ENCODE measurements at regions not wholly inside any gene's neighbourhood (a gene's known extent, or its start where the extent isn't known, plus 50 kb on each side); places are given as distances from the start of the nearest gene placed in this dataset.

- Histone ChIP-seq H3K4me3 (ENCODE audit: low read length) (no peak overlapping the region), H4K20me1 (ENCODE audit: insufficient read depth, low read length) (no peaks in the 10 kb centered on the region), H3K36me3 (replicated peaks; ENCODE audit: insufficient read depth, low read length) (no peaks in the 10 kb centered on the region), H2AFZ (ENCODE audit: low read length) (no peak overlapping the region), H3K9me2 (replicated peaks; ENCODE audit: insufficient read depth, low read length) (no peaks in the 10 kb centered on the region), H3K9ac (ENCODE audit: low read length) (no peak overlapping the region), H3K79me2 (ENCODE audit: low read length) (no peaks in the 10 kb centered on the region), H3K4me2 (ENCODE audit: low read depth, low read length) (no peak overlapping the region), H3K27me3 (replicated peaks; ENCODE audit: insufficient read depth, low read length) (no peaks in the 10 kb centered on the region), H3F3A (ENCODE audit: insufficient read depth, low read length) (no peaks in the 10 kb centered on the region), H3K4me1 (ENCODE audit: low read length) (no peaks in the 10 kb centered on the region), H3K9me3 (replicated peaks; ENCODE audit: insufficient read depth, low read length) (no peaks in the 10 kb centered on the region), H3K27ac (ENCODE audit: low read length) (no peak overlapping the region)
- TF ChIP-seq EZH2phosphoT487 (IDR thresholded peaks at IDR 0.05; ENCODE audit: low read length) = no peak
- DNase-seq = no peak
Observed at GRCh38 chr6:126195625-126196236, 144.2 kb upstream of the CENPW start.

- H3K4me1 ChIP-seq (ENCODE audit: low read length) = no peaks in the 10 kb centered on the region
- no peaks in the 10 kb centered on the region for H3K9me3 ChIP-seq (replicated peaks; ENCODE audit: insufficient read depth, low read length)
- no peak overlapping the region for H2AFZ ChIP-seq (ENCODE audit: low read length)
- H3K4me3 ChIP-seq (ENCODE audit: low read length) = no peak overlapping the region
- no peaks in the 10 kb centered on the region for H3K27me3 ChIP-seq (replicated peaks; ENCODE audit: insufficient read depth, low read length)
- no peak for DNase-seq
- no peaks in the 10 kb centered on the region for H3K36me3 ChIP-seq (replicated peaks; ENCODE audit: insufficient read depth, low read length)
- H3K9ac ChIP-seq (ENCODE audit: low read length) = no peak overlapping the region
- H4K20me1 ChIP-seq (ENCODE audit: insufficient read depth, low read length) = no peaks in the 10 kb centered on the region
- TF ChIP-seq CTCF (IDR thresholded peaks at IDR 0.05; ENCODE audit: low read length) (no peak), EZH2 (optimal IDR thresholded peaks at IDR 0.05; ENCODE audit: low read depth, low read length) (no peak), EZH2phosphoT487 (IDR thresholded peaks at IDR 0.05; ENCODE audit: low read length) (no peak)
- no peaks in the 10 kb centered on the region for H3K79me2 ChIP-seq (ENCODE audit: low read length)
- H3K9me2 ChIP-seq (replicated peaks; ENCODE audit: insufficient read depth, low read length) = no peaks in the 10 kb centered on the region
- H3K4me2 ChIP-seq (ENCODE audit: low read depth, low read length) = no peak overlapping the region
- no peaks in the 10 kb centered on the region for H3F3A ChIP-seq (ENCODE audit: insufficient read depth, low read length)
- H3K27ac ChIP-seq (ENCODE audit: low read length) = no peak overlapping the region
Observed at GRCh38 chr6:126198631-126199030, 141.3 kb upstream of the CENPW start.

GRCh38 chr6:126199466-126199865, 140.4 kb upstream of the CENPW start:
- H3K4me1 ChIP-seq (ENCODE audit: low read length) = no peaks in the 10 kb centered on the region
- H3K27ac ChIP-seq (ENCODE audit: low read length) = no peak overlapping the region
- H4K20me1 ChIP-seq (ENCODE audit: insufficient read depth, low read length) = no peaks in the 10 kb centered on the region
- H3K4me2 ChIP-seq (ENCODE audit: low read depth, low read length) = no peak overlapping the region
- no peaks in the 10 kb centered on the region for H3K9me2 ChIP-seq (replicated peaks; ENCODE audit: insufficient read depth, low read length)
- H3K9me3 ChIP-seq (replicated peaks; ENCODE audit: insufficient read depth, low read length) = no peaks in the 10 kb centered on the region
- H3F3A ChIP-seq (ENCODE audit: insufficient read depth, low read length) = no peaks in the 10 kb centered on the region
- no peak overlapping the region for H3K9ac ChIP-seq (ENCODE audit: low read length)
- H3K27me3 ChIP-seq (replicated peaks; ENCODE audit: insufficient read depth, low read length) = no peaks in the 10 kb centered on the region
- TF ChIP-seq EZH2 (optimal IDR thresholded peaks at IDR 0.05; ENCODE audit: low read depth, low read length) = no peak
- TF ChIP-seq EZH2phosphoT487 (IDR thresholded peaks at IDR 0.05; ENCODE audit: low read length) = no peak
- TF ChIP-seq CTCF (IDR thresholded peaks at IDR 0.05; ENCODE audit: low read length) = no peak
- H3K36me3 ChIP-seq (replicated peaks; ENCODE audit: insufficient read depth, low read length) = no peaks in the 10 kb centered on the region
- no peaks in the 10 kb centered on the region for H3K79me2 ChIP-seq (ENCODE audit: low read length)
- 0 out of 2 replicates have a peak overlapping the region, but pooled peaks have one; percentile 27 for H2AFZ ChIP-seq (ENCODE audit: low read length)
- H3K4me3 ChIP-seq (ENCODE audit: low read length) = no peak overlapping the region
- no peak for DNase-seq

GRCh38 chr6:126202707-126203106, 137.2 kb upstream of the CENPW start:
- Histone ChIP-seq H3K79me2 (ENCODE audit: low read length) (no peaks in the 10 kb centered on the region), H3K4me1 (ENCODE audit: low read length) (no peaks in the 10 kb centered on the region), H3K9me2 (replicated peaks; ENCODE audit: insufficient read depth, low read length) (no peaks in the 10 kb centered on the region), H3K36me3 (replicated peaks; ENCODE audit: insufficient read depth, low read length) (no peaks in the 10 kb centered on the region), H2AFZ (ENCODE audit: low read length) (no peak overlapping the region), H4K20me1 (ENCODE audit: insufficient read depth, low read length) (no peaks in the 10 kb centered on the region), H3K9me3 (replicated peaks; ENCODE audit: insufficient read depth, low read length) (no peaks in the 10 kb centered on the region), H3K27ac (ENCODE audit: low read length) (no peak overlapping the region), H3K9ac (ENCODE audit: low read length) (no peak overlapping the region), H3K27me3 (replicated peaks; ENCODE audit: insufficient read depth, low read length) (no peaks in the 10 kb centered on the region), H3F3A (ENCODE audit: insufficient read depth, low read length) (no peaks in the 10 kb centered on the region), H3K4me2 (ENCODE audit: low read depth, low read length) (no peak overlapping the region), H3K4me3 (ENCODE audit: low read length) (no peak overlapping the region)
- TF ChIP-seq CTCF (IDR thresholded peaks at IDR 0.05; ENCODE audit: low read length) (no peak), EZH2 (optimal IDR thresholded peaks at IDR 0.05; ENCODE audit: low read depth, low read length) (no peak), EZH2phosphoT487 (IDR thresholded peaks at IDR 0.05; ENCODE audit: low read length) (no peak)
- no peak for DNase-seq
